ENCODE measurements at regions not wholly inside any gene's neighbourhood (a gene's known extent, or its start where the extent isn't known, plus 50 kb on each side); places are given as distances from the start of the nearest gene placed in this dataset.

DNA sequence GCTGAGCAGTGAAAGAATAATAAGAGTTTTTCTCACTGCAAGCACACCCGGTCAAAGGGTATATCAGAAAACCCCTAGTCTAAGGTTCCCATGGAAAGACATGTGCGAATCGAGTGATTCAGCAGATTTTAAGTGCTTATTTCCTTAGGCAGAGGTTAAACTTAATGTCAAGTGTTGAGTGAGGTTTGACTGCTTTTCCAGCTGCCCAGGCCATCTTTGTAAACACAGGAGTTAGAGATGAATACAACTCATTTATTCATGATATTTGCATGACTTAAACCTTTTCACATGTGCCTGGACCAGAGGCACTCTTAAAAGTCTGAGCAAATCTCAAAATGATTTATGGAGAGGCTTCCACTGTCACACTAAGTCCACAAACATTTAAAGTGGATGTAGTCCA, 137.8 kb upstream of the RGMB start:
- DNase-seq, result peak; percentile 2

GRCh38 chr5:98637116-98637515, 136.3 kb upstream of the RGMB start:
- DNase-seq, result no peak

DNA sequence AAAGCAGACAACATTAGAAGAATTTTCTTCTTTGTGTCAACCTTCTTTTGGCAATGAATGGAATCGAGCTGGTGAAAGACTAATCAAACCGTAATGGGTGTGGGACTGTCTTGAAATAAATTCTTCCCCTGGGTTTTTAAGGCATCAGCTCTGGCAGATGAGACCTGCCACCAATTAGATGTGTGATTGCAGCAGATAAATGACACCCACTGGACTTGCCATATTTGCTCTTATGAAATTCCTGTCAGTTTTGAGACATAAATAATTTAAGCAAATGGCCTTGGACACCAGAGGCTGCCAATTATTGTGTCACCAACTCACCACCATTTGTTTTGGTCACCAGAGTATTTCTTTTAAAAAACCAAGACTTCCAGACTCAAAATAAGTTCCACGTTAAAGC, 135.9 kb upstream of the RGMB start:
- no peak for DNase-seq

GRCh38 chr5:98638111-98638510, 135.4 kb upstream of the RGMB start:
- DNase-seq, result no peak

DNA sequence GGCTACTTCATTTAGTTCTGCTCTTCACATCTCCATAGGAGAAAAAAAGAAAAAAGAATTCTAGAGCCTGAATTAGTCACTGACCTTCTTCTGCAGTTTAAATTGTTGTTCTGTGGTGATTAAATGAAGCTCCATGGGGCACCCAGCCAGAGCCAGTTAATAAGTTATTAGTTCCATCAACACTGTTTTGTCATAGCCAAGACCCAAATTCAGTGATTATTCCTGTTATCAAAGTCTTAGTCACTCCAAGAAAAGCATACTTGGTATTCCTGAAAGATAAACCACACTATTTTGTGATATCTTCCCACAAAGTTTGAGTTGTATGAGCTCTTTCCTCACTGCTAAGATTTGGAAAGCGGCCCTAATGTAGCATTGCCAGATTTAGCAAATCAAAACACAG, 134.8 kb upstream of the RGMB start:
- peak; percentile 81 for DNase-seq

DNA sequence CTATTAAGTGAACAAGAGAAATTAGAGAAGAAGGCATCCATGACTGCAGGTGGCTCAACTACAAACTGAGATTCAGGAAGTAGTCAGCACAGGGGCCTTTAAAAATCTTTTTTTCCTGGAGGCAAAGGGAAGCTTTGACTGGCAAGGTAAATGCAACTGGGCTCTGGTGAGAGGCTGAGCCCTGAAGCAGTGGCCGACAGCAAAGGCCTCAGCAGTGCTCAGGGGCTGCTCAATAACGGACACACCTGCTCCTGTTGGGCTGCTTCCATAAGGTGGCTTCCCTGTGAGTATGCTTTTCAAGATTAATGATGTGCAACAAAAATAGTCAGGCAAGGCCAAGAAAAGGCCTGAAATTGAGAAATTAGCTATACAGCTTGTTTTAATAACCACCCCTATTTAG, 134.2 kb upstream of the RGMB start:
- no peak for DNase-seq

DNA sequence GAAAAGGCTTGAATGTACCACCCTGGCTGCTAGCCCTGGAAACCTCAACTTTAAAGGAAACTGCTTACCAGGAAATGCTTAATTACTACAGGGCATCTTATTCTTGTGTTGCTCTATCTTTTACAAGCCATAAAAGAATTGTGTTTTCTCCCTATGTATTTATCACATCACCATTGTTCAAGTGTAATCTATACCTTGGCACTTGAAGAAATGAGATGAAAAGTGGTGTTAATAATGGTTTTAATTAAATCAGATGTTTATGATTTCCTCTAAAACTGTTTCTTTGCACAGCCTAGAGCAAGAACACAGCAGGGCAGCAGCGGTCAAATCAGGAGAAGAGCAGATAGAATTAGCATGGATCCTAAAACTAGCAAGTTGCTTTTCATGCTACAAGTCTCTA, 131.8 kb upstream of the RGMB start:
- DNase-seq, result no peak

GRCh38 chr5:98643569-98643968, 129.9 kb upstream of the RGMB start:
- no peak for DNase-seq

GRCh38 chr5:98651715-98652114, 121.7 kb upstream of the RGMB start:
- DNase-seq, result no peak

GRCh38 chr5:98656125-98656795, 117.2 kb upstream of the RGMB start:
- peak; percentile 27 for DNase-seq

DNA sequence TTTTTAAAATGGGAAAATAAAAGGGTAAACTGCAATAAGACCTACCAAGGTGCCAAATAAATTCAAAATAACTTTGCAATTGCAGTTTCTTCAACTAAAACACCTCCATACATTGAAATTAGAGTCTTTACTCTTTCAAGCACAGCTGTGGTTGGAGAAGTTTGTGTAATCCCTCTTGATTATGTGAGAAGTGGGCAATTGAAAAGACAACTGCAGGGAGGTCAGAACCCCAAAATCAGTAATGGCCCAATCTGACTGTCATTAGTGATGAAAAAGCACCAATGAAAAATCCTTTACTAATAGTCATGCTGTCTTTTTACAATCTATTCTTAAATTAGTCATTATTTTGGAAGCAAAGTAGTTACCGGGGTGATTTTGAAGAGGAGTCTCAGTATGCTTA, 116.7 kb upstream of the RGMB start:
- no peak for DNase-seq

DNA sequence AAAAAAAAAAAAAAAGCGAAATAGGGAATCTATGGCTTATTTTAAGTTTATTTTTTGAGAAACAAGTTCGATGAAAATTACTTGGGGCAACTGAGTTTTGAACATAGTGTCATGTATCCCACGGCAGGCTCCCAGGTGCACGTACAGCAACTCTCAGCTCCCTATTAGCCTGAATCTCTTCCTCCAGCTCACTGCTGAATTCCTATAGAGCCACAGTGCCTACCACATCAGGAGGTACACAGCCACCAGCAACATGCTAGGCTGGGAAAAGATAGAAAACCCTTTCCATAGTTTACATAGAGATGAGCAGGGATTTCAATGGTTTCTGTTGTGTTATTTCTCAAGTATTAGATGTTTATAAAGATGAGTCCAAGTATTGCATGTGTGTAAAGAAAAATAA, 115.9 kb upstream of the RGMB start:
- no peak for DNase-seq

DNA sequence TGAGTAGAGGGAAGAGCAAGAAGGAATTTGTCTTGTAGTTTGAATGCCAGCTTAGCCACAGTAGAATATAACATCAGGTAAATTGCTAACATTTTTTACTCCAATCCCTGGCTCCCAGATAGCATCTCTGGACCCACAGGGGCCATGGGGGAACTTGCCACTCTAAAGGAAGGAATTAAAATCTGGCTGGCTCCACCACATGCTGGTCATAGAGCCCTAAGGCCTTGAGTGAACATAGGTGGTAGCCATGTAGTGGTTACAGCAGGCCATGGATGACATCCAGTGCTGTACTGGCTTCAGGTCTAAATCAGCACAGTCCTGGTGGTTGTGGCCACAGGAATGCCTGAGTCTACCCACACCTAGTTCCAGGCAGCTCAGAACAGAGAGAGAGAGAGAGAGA, 109.9 kb upstream of the RGMB start:
- no peak for DNase-seq

GRCh38 chr5:98664736-98665135, 108.7 kb upstream of the RGMB start:
- no peak for DNase-seq

DNA sequence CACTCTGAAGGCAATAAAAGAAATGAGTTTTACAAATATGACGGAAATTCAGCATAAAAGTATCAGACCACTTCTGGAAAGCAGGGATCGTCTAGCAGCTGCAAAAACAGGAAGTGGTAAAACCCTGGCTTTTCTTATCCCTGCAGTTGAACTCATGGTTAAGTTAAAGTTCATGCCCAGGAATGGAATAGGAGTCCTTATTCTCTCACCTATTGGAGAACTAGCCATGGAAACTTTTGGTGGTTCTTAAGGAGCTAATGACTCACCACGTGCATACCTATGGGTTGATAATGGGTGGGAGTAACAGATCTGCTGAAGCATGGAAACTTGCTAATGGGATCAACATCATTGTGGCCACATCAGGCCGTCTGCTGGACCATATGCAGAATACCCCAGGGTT, 93.5 kb upstream of the RGMB start:
- no peak for DNase-seq

- DNase-seq, result no peak
These were observed 83.5 kb upstream of the RGMB start for GRCh38 chr5:98690002-98690401.

GRCh38 chr5:98694902-98695301, 78.6 kb upstream of the RGMB start:
- no peak for DNase-seq

- no peak for DNase-seq
These were observed 75.1 kb upstream of the RGMB start for GRCh38 chr5:98698359-98698758.

DNA sequence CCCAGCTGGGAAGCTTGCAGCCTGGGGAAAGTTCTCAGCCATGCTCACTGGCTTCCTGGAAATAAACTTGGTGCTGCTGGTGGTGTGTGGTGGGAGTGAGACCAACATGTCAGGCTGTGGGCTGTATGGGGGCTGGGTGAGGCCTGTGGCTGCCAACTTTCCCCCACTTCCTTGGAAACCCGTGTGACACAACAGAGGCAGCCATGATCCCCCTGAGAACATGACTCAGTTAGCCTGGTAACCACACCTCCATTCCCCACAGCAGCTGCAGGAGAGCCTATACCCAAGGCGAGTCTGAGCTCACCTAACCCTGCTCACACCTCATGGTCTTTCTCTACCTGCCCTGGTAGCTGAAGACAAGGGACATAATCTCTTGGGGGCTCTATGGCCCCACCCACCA, 72.7 kb upstream of the RGMB start:
- DNase-seq, result peak; percentile 38

- DNase-seq, result peak; percentile 67
These were observed 67.6 kb upstream of the RGMB start for GRCh38 chr5:98705841-98706240.

DNA sequence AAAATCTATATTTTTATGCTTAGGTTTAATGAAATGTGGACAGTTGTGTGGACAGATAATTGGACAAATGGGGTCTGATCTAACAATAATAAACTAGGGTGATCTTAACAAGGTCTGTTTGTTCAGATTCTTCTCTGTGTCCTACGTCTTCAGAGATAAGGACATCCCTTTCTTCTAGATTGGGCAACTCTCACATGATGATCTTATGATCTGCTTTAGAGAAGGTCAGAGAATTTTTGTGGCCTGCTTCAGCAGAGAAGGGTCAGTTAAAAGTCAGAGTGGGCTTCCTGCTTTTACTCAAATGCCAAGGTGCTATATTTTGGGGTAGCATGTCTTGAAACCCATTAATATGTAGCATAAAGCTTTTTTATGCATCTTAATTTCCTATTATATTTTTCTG, 63.8 kb upstream of the RGMB start:
- no peak for DNase-seq

- DNase-seq, result peak; percentile 47
These were observed 60.4 kb upstream of the RGMB start for GRCh38 chr5:98713027-98713426.

DNA sequence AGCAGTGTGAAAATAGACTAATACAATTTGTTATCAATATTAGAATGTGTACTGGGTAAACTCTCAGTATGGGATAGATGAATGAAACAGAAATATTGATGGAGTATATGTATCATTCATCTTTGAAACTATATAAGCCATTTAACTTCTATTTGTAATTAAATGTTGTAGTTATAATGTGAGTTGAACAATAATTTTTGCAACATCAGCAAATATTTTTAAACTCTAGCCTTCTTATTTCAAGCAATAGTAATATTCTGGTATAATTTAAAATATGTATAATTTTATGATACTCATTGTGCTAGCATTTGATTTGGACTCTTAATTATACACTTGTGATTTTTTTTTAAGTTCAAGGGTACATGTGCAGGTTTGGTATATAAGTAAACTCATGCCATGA, 59.6 kb upstream of the RGMB start:
- no peak for DNase-seq

GRCh38 chr5:98714710-98715288, 58.7 kb upstream of the RGMB start:
- DNase-seq, result no peak

Measured in fibroblast of skin of back (primary cell).